ENCODE measurements at regions not wholly inside any gene's neighbourhood (a gene's known extent, or its start where the extent isn't known, plus 50 kb on each side); places are given as distances from the start of the nearest gene placed in this dataset.

GRCh38 chr5:120122703-120123102 is 341.4 kb upstream of the PRR16 start:
- TF ChIP-seq CTCF (IDR thresholded peaks at IDR 0.05) (no peak), ZFX (IDR thresholded peaks at IDR 0.05; ENCODE audit: borderline replicate concordance) (no peak)

Measured in 22Rv1 (cell line).